Heart left ventricle (tissue), 13 donors: ENCODE measurements at regions not wholly inside any gene's neighbourhood (a gene's known extent, or its start where the extent isn't known, plus 50 kb on each side); places are given as distances from the start of the nearest gene placed in this dataset.

Experiments used
- CTCF ChIP-seq, 12 donors: fragments of 200-600 bp; sonication (generic) in 4 of 12; IDR thresholded peaks; one replicate each; pipeline versions ENCODE4 v1.5.0 to v1.8.0; 2018 to 2022; ENCODE audit warnings: antibody characterized with exemption in 12 of 12, mild to moderate bottlenecking in 5 of 12
- POLR2A ChIP-seq, 2 donors: fragments of 450-650 bp; IDR thresholded peaks; one replicate each; pipeline ENCODE4 v1.6.1; 2017; ENCODE audit warnings: antibody characterized with exemption in 2 of 2, mild to moderate bottlenecking in 2 of 2, moderate library complexity in 2 of 2
- donor health status: ischemic (EF 13 %, LVEDD 7.1; RV severe dilation, severe dysfunction).
- donor health status: DM: no; HTN: yes; CAD: no.
- donor health status: DM: no; HTN: no; CAD: no.
- donor health status: ischemic (EF 25% LVEDD 6.9; RV normal size, moderate dysfunction).
- donor health status: ischemic (EF 25% LVEDD 5.7; RV mildly dilated, moderate dysfunction).
- donor health status: ischemic (EF 35%, LVEDD 5.7; RV mildly dilated, moderate dysfunction).
- donor health status: nonischemic (EF 11% LVEDD 7.7; RV severe dilation, severe dysfunction).
- donor health status: DM: yes; HTN: yes; CAD: no.
- donor health status: PGD.
- donor health status: ischemic (EF 29% LVEDD 5.4; RV normal size, mild dysfunction).
- donor health status: nonischemic (EF 23%, LVEDD 6.1; RV moderate dilation, normal function).

- TF ChIP-seq CTCF (IDR thresholded peaks at IDR 0.05) (no peak), POLR2A (IDR thresholded peaks at IDR 0.05) (no peak)
Measured at GRCh38 chr18:2406544-2406943, 164.8 kb downstream of the METTL4 start.
